ENCODE measurements at regions not wholly inside any gene's neighbourhood (a gene's known extent, or its start where the extent isn't known, plus 50 kb on each side); places are given as distances from the start of the nearest gene placed in this dataset.

GRCh38 chr10:47178537-47179290 lies 121.3 kb upstream of the GDF10 start:
- Histone ChIP-seq H3K4me1 (replicated peaks) (no peaks in the 10 kb centered on the region), H3K36me3 (no peaks in the 10 kb centered on the region), H3K4me3 (no peak overlapping the region), H3K27ac (no peak overlapping the region), H3K27me3 (replicated peaks) (no peaks in the 10 kb centered on the region), H3K9me3 (replicated peaks) (no peaks in the 10 kb centered on the region)
- DNase-seq (ENCODE audit: low read depth in 1 of 2, low spot score in 2 of 2): no peak

- H3K27ac ChIP-seq: no peak overlapping the region
- H3K27me3 ChIP-seq (replicated peaks): no peaks in the 10 kb centered on the region
- no peaks in the 10 kb centered on the region for H3K4me1 ChIP-seq (replicated peaks)
- H3K36me3 ChIP-seq: no peaks in the 10 kb centered on the region
- no peaks in the 10 kb centered on the region for H3K9me3 ChIP-seq (replicated peaks)
- H3K4me3 ChIP-seq: no peak overlapping the region
- no peak for DNase-seq (ENCODE audit: low read depth in 1 of 2, low spot score in 2 of 2)
These were observed 120.7 kb upstream of the GDF10 start for GRCh38 chr10:47179291-47179647.

- no peak overlapping the region for H3K4me3 ChIP-seq
These were observed 118.7 kb upstream of the GDF10 start for GRCh38 chr10:47181052-47181849.

GRCh38 chr10:47182934-47183703 lies 116.9 kb upstream of the GDF10 start:
- H3K36me3 ChIP-seq: no peaks in the 10 kb centered on the region
- no peak overlapping the region for H3K27ac ChIP-seq
- H3K27me3 ChIP-seq (replicated peaks): no peaks in the 10 kb centered on the region
- no peak for DNase-seq (ENCODE audit: low read depth in 1 of 2, low spot score in 2 of 2)
- no peak overlapping the region for H3K4me3 ChIP-seq
- H3K9me3 ChIP-seq (replicated peaks): no peaks in the 10 kb centered on the region
- no peaks in the 10 kb centered on the region for H3K4me1 ChIP-seq (replicated peaks)

More at GRCh38 chr10:47181052-47181849, 118.7 kb upstream of the GDF10 start:
- Histone ChIP-seq H3K4me1 (replicated peaks) (no peaks in the 10 kb centered on the region), H3K9me3 (replicated peaks) (no peaks in the 10 kb centered on the region), H3K36me3 (no peaks in the 10 kb centered on the region), H3K27ac (no peak overlapping the region), H3K27me3 (replicated peaks) (no peaks in the 10 kb centered on the region)
- no peak for DNase-seq (ENCODE audit: low read depth in 1 of 2, low spot score in 2 of 2)

- no peaks in the 10 kb centered on the region for H3K36me3 ChIP-seq
- H3K27me3 ChIP-seq (replicated peaks): no peaks in the 10 kb centered on the region
- no peaks in the 10 kb centered on the region for H3K4me1 ChIP-seq (replicated peaks)
- H3K4me3 ChIP-seq: no peak overlapping the region
- no peak for DNase-seq (ENCODE audit: low read depth in 1 of 2, low spot score in 2 of 2)
- no peak overlapping the region for H3K27ac ChIP-seq
- no peaks in the 10 kb centered on the region for H3K9me3 ChIP-seq (replicated peaks)
These were observed 116.3 kb upstream of the GDF10 start for GRCh38 chr10:47183704-47184041.

GRCh38 chr10:47184273-47184672 lies 115.7 kb upstream of the GDF10 start:
- Histone ChIP-seq H3K36me3 (no peaks in the 10 kb centered on the region), H3K27me3 (replicated peaks) (no peaks in the 10 kb centered on the region), H3K27ac (no peak overlapping the region), H3K4me3 (no peak overlapping the region), H3K9me3 (replicated peaks) (no peaks in the 10 kb centered on the region), H3K4me1 (replicated peaks) (no peaks in the 10 kb centered on the region)
- DNase-seq (ENCODE audit: low read depth in 1 of 2, low spot score in 2 of 2): no peak

GRCh38 chr10:47184724-47185330 lies 115.2 kb upstream of the GDF10 start:
- Histone ChIP-seq H3K9me3 (replicated peaks) (no peaks in the 10 kb centered on the region), H3K27me3 (replicated peaks) (no peaks in the 10 kb centered on the region), H3K4me1 (replicated peaks) (no peaks in the 10 kb centered on the region), H3K4me3 (no peak overlapping the region), H3K27ac (no peak overlapping the region), H3K36me3 (no peaks in the 10 kb centered on the region)
- no peak for DNase-seq (ENCODE audit: low read depth in 1 of 2, low spot score in 2 of 2)

GRCh38 chr10:47186941-47187340 lies 113.1 kb upstream of the GDF10 start:
- Histone ChIP-seq H3K4me1 (replicated peaks) (no peaks in the 10 kb centered on the region), H3K36me3 (no peaks in the 10 kb centered on the region), H3K27ac (no peak overlapping the region), H3K4me3 (no peak overlapping the region), H3K9me3 (replicated peaks) (no peaks in the 10 kb centered on the region), H3K27me3 (replicated peaks) (no peaks in the 10 kb centered on the region)
- DNase-seq (ENCODE audit: low read depth in 1 of 2, low spot score in 2 of 2): no peak

- Histone ChIP-seq H3K9me3 (replicated peaks) (no peaks in the 10 kb centered on the region), H3K4me3 (no peak overlapping the region), H3K36me3 (no peaks in the 10 kb centered on the region), H3K4me1 (replicated peaks) (no peaks in the 10 kb centered on the region), H3K27ac (no peak overlapping the region), H3K27me3 (replicated peaks) (no peaks in the 10 kb centered on the region)
- no peak for DNase-seq (ENCODE audit: low read depth in 1 of 2, low spot score in 2 of 2)
These were observed 112.4 kb upstream of the GDF10 start for GRCh38 chr10:47187592-47187991.

GRCh38 chr10:47188156-47188555 lies 111.8 kb upstream of the GDF10 start:
- no peaks in the 10 kb centered on the region for H3K9me3 ChIP-seq (replicated peaks)
- no peak overlapping the region for H3K4me3 ChIP-seq
- no peaks in the 10 kb centered on the region for H3K27me3 ChIP-seq (replicated peaks)
- H3K36me3 ChIP-seq: no peaks in the 10 kb centered on the region
- no peak for DNase-seq (ENCODE audit: low read depth in 1 of 2, low spot score in 2 of 2)
- no peaks in the 10 kb centered on the region for H3K4me1 ChIP-seq (replicated peaks)
- no peak overlapping the region for H3K27ac ChIP-seq

- no peaks in the 10 kb centered on the region for H3K27me3 ChIP-seq (replicated peaks)
- no peaks in the 10 kb centered on the region for H3K9me3 ChIP-seq (replicated peaks)
- no peak for DNase-seq (ENCODE audit: low read depth in 1 of 2, low spot score in 2 of 2)
- no peak overlapping the region for H3K27ac ChIP-seq
- no peaks in the 10 kb centered on the region for H3K4me1 ChIP-seq (replicated peaks)
- H3K4me3 ChIP-seq: no peak overlapping the region
- H3K36me3 ChIP-seq: no peaks in the 10 kb centered on the region
These were observed 110.2 kb upstream of the GDF10 start for GRCh38 chr10:47189802-47190201.

- Histone ChIP-seq H3K4me3 (no peak overlapping the region), H3K4me1 (replicated peaks) (no peaks in the 10 kb centered on the region), H3K27ac (no peak overlapping the region), H3K9me3 (replicated peaks) (no peaks in the 10 kb centered on the region), H3K36me3 (no peaks in the 10 kb centered on the region), H3K27me3 (replicated peaks) (no peaks in the 10 kb centered on the region)
- DNase-seq (ENCODE audit: low read depth in 1 of 2, low spot score in 2 of 2): no peak
These were observed 109.7 kb upstream of the GDF10 start for GRCh38 chr10:47190301-47190700.

- Histone ChIP-seq H3K27me3 (replicated peaks) (no peaks in the 10 kb centered on the region), H3K36me3 (no peaks in the 10 kb centered on the region), H3K9me3 (replicated peaks) (no peaks in the 10 kb centered on the region), H3K4me1 (replicated peaks) (no peaks in the 10 kb centered on the region), H3K27ac (no peak overlapping the region), H3K4me3 (no peak overlapping the region)
- no peak for DNase-seq (ENCODE audit: low read depth in 1 of 2, low spot score in 2 of 2)
These were observed 109.1 kb upstream of the GDF10 start for GRCh38 chr10:47190802-47191450.

Data from SJSA1 (cell line).